IMR-90 (cell line): ENCODE measurements at regions not wholly inside any gene's neighbourhood (a gene's known extent, or its start where the extent isn't known, plus 50 kb on each side); places are given as distances from the start of the nearest gene placed in this dataset.

Experiments used
- ATAC-seq: fragments of 200-7000 bp; cut with Tn5 transposase; 2 replicates; pipeline ENCODE4 v1.9.1; 2020; ENCODE audit warnings: low read depth, mild to moderate bottlenecking, moderate library complexity
- BruUV-seq: library from RNA; stranded (reverse); fragments of 400-500 nt; replicated peaks from 2 replicates; lab custom pipeline; 2021; lab: Mats Ljungman, UMichigan
- CTCF ChIA-PET: fragments of 300-600 bp; formaldehyde crosslinking; extraction: SDS; loops from one replicate; lab custom pipeline; 2021; ENCODE audit warnings: antibody characterized with exemption; lab: Yijun Ruan, JAX
- POLR2A ChIA-PET: fragments of 300-600 bp; sonication (Branson Sonifier 250); formaldehyde crosslinking; loops from one replicate; lab custom pipeline; 2022; ENCODE audit warnings: antibody characterized with exemption; ENCODE audit not compliant: unreplicated experiment; lab: Charles Lee
- DNase-seq: peaks from one replicate; pipeline ENCODE4 v3.0.0; 2013
- H2AFZ ChIP-seq: replicated peaks from 2 replicates; pipeline ENCODE3; 2013; ENCODE audit warnings: low read length, mild to moderate bottlenecking; ENCODE audit not compliant: poor library complexity
- H2AK5ac ChIP-seq: 2 replicates; pipeline ENCODE4 v1.6.1; 2013; ENCODE audit warnings: low read depth, low read length, inconsistent platforms
- H2AK9ac ChIP-seq: replicated peaks from 2 replicates; pipeline ENCODE3; 2013; ENCODE audit warnings: mild to moderate bottlenecking, low read depth, low read length, moderate library complexity; ENCODE audit not compliant: poor library complexity
- H2BK120ac ChIP-seq: 2 replicates; pipeline ENCODE4 v1.6.1; 2013; ENCODE audit warnings: low read depth, low read length, inconsistent platforms
- H2BK15ac ChIP-seq: 3 replicates; pipeline ENCODE4 v1.6.1; 2013; ENCODE audit warnings: low read depth, low read length, inconsistent platforms
- H2BK20ac ChIP-seq: 2 replicates; pipeline ENCODE4 v1.6.1; 2013; ENCODE audit warnings: low read depth, mild to moderate bottlenecking, inconsistent platforms, low read length, moderate library complexity
- H2BK5ac ChIP-seq: 2 replicates; pipeline ENCODE4 v1.6.1; 2013; ENCODE audit warnings: mild to moderate bottlenecking, low read depth, low read length, inconsistent platforms; ENCODE audit not compliant: poor library complexity, severe bottlenecking
- H3K14ac ChIP-seq: replicated peaks from 2 replicates; pipeline ENCODE4 v1.6.1; 2013; ENCODE audit warnings: low read depth, low read length, inconsistent platforms
- H3K18ac ChIP-seq: 2 replicates; pipeline ENCODE4 v1.6.1; 2013; ENCODE audit warnings: low read depth, low read length, control low read depth
- H3K23ac ChIP-seq: 2 replicates; pipeline ENCODE4 v1.6.1; 2013; ENCODE audit warnings: low read depth, low read length, inconsistent platforms
- H3K27ac ChIP-seq: 2 replicates; pipeline ENCODE4 v1.5.1; 2013; ENCODE audit warnings: mild to moderate bottlenecking, control low read depth, low read length; ENCODE audit not compliant: insufficient read depth
- H3K27me3 ChIP-seq: 2 replicates; pipeline ENCODE4 v1.6.1; 2013; ENCODE audit warnings: low read length; ENCODE audit not compliant: control insufficient read depth, insufficient read depth
- H3K36me3 ChIP-seq: 2 replicates; pipeline ENCODE4 v1.6.1; 2013; ENCODE audit warnings: low read length, mixed read lengths; ENCODE audit not compliant: control insufficient read depth, insufficient read depth
- H3K4ac ChIP-seq: 2 replicates; pipeline ENCODE4 v1.6.1; 2013; ENCODE audit warnings: low read depth, low read length, inconsistent platforms
- H3K4me1 ChIP-seq: 2 replicates; pipeline ENCODE4 v1.6.1; 2013; ENCODE audit warnings: low read length, mixed read lengths; ENCODE audit not compliant: control insufficient read depth, insufficient read depth
- H3K4me2 ChIP-seq: 2 replicates; pipeline ENCODE4 v1.6.1; 2013; ENCODE audit warnings: low read depth, mild to moderate bottlenecking, control low read depth, low read length, moderate library complexity
- H3K4me3 ChIP-seq: 2 replicates; pipeline ENCODE4 v1.5.1; 2013; ENCODE audit warnings: low read depth, mild to moderate bottlenecking, control low read depth, low read length, moderate library complexity; ENCODE audit not compliant: insufficient read depth
- H3K56ac ChIP-seq: 2 replicates; pipeline ENCODE4 v1.6.1; 2013; ENCODE audit warnings: low read length, inconsistent platforms; ENCODE audit not compliant: insufficient read depth; ENCODE audit errors: extremely low read depth
- H3K79me1 ChIP-seq, 2 experiments: 2 replicates each; pipeline ENCODE4 v1.6.1; 2013; ENCODE audit warnings: low read length in 2 of 2, inconsistent platforms in 1 of 2, low read depth in 1 of 2
- H3K9ac ChIP-seq: 2 replicates; pipeline ENCODE4 v1.6.1; 2013; ENCODE audit warnings: low read depth, low read length, control low read depth
- H3K9me1 ChIP-seq: 2 replicates; pipeline ENCODE4 v1.6.1; 2013; ENCODE audit warnings: low read length, inconsistent platforms; ENCODE audit not compliant: insufficient read depth
- H3K9me3 ChIP-seq: 2 replicates; pipeline ENCODE4 v1.6.1; 2013; ENCODE audit warnings: low read length; ENCODE audit not compliant: control insufficient read depth, insufficient read depth
- H4K20me1 ChIP-seq: 2 replicates; pipeline ENCODE4 v1.6.1; 2013; ENCODE audit warnings: low read length, inconsistent platforms; ENCODE audit not compliant: insufficient read depth
- H4K5ac ChIP-seq: 2 replicates; pipeline ENCODE4 v1.6.1; 2013; ENCODE audit warnings: mild to moderate bottlenecking, low read depth, low read length, control low read depth
- H4K8ac ChIP-seq, 2 experiments: 2 replicates each; pipeline ENCODE4 v1.6.1; 2013; ENCODE audit warnings: low read depth in 2 of 2, low read length in 2 of 2, control low read depth in 1 of 2, inconsistent platforms in 1 of 2
- H4K91ac ChIP-seq: 2 replicates; pipeline ENCODE4 v1.6.1; 2013; ENCODE audit warnings: low read depth, low read length, inconsistent platforms; ENCODE audit not compliant: insufficient read depth
- BHLHE40 ChIP-seq: fragments of 150-350 bp; IDR thresholded peaks from 2 replicates; pipeline ENCODE4 v1.6.1; 2016; ENCODE audit warnings: mild to moderate bottlenecking, low read depth, low read length
- MAFK ChIP-seq: IDR thresholded peaks from 2 replicates; pipeline ENCODE4 v1.6.1; 2012; ENCODE audit warnings: low read depth, low read length, improper control_type of control experiment
- RCOR1 ChIP-seq: IDR thresholded peaks from 2 replicates; pipeline ENCODE4 v1.6.1; 2012; ENCODE audit warnings: mild to moderate bottlenecking, low read length, improper control_type of control experiment; ENCODE audit not compliant: insufficient replicate concordance
- RFX5 ChIP-seq: IDR thresholded peaks from 2 replicates; pipeline ENCODE4 v1.8.0; 2012; ENCODE audit warnings: low read depth, mild to moderate bottlenecking, low read length, moderate library complexity
- WGBS, 2 experiments: methylation state at CpG; one replicate each; pipeline versions ENCODE4 v1.1.5 to v1.1.7; 2013; ENCODE audit warnings: missing lambda C conversion rate in 2 of 2; ENCODE audit not compliant: insufficient read length in 1 of 2; ENCODE audit errors: extremely low coverage in 2 of 2; 5-methylcytosine and 5-hydroxymethylcytosine counted together
- dilution Hi-C: fragments of 300-500 bp; cut with HindIII; formaldehyde crosslinking; loops from one replicate; pipeline ENCODE4 v1.14.3; 2018; ENCODE audit warnings: low sequenced_read_pairs; ENCODE audit not compliant: unreplicated experiment
- in situ Hi-C: fragments of 300-500 bp; cut with MboI; formaldehyde crosslinking; loops from 3 replicates; pipeline ENCODE4 v1.14.3; 2019; ENCODE audit warnings: low sequenced_read_pairs, inconsistent platforms, mixed read lengths
- intact Hi-C: fragments of 100-400 bp; cut with micrococcal nuclease; formaldehyde crosslinking; loops from 2 replicates; pipeline ENCODE4 v1.10.0; 2022
- TF ChIP-seq, protein P1 (sequence below): fragments of 150-350 bp; IDR thresholded peaks from 2 replicates; pipeline ENCODE4 v1.6.1; 2016; ENCODE audit warnings: low read depth, mild to moderate bottlenecking, low read length, moderate library complexity, borderline replicate concordance

- Histone ChIP-seq H3K9ac (no peak overlapping the region), H3K18ac (no peak overlapping the region), H4K8ac (no peak overlapping the region), H3K27me3 (no peaks in the 10 kb centered on the region), H2BK15ac (no peak overlapping the region), H3K4ac (no peak overlapping the region), H3K9me1 (no peaks in the 10 kb centered on the region), H3K4me2 (no peak overlapping the region), H3K9me3 (no peaks in the 10 kb centered on the region), H2AK5ac (no peak overlapping the region), H4K5ac (no peak overlapping the region), H3K23ac (no peak overlapping the region), H3K4me1 (no peaks in the 10 kb centered on the region), H4K91ac (no peak overlapping the region), H3K14ac (no peak overlapping the region), H2BK120ac (no peak overlapping the region), H3K79me1 (no peaks in the 10 kb centered on the region), H3K4me3 (no peak overlapping the region), H3K56ac (no peak overlapping the region), H3K27ac (no peak overlapping the region), H2BK20ac (no peak overlapping the region), H3K36me3 (no peaks in the 10 kb centered on the region), H2AFZ (no peak overlapping the region), H2AK9ac (no peak overlapping the region), H4K20me1 (no peaks in the 10 kb centered on the region), H2BK5ac (no peak overlapping the region)
- WGBS, 2 experiments: no CpG with 5 or more reads among the region's 1 CpG
- DNase-seq (no peak), ATAC-seq (no peak)
- TF ChIP-seq RCOR1 (no peak), BHLHE40 (no peak), MAFK (peak; percentile 53), RFX5 (no peak)
- TF ChIP-seq, protein P1, sequence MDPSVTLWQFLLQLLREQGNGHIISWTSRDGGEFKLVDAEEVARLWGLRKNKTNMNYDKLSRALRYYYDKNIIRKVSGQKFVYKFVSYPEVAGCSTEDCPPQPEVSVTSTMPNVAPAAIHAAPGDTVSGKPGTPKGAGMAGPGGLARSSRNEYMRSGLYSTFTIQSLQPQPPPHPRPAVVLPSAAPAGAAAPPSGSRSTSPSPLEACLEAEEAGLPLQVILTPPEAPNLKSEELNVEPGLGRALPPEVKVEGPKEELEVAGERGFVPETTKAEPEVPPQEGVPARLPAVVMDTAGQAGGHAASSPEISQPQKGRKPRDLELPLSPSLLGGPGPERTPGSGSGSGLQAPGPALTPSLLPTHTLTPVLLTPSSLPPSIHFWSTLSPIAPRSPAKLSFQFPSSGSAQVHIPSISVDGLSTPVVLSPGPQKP: no peak
- intact Hi-C loops: no loop called here
- POLR2A ChIA-PET: no interaction called here
- dilution Hi-C loops: no loop called here
- no TSS peak for BruUV-seq
- in situ Hi-C loops: no loop called here
- CTCF ChIA-PET: no interaction called here
Measured at GRCh38 chr3:76933245-76933644, 106.7 kb upstream of the ROBO2 start.
